Transverse colon (tissue), 4 donors: ENCODE measurements at regions not wholly inside any gene's neighbourhood (a gene's known extent, or its start where the extent isn't known, plus 50 kb on each side); places are given as distances from the start of the nearest gene placed in this dataset.

Experiments used
- CTCF ChIP-seq, 5 experiments: fragments of 200-600 bp in 3 of 5; fragments of 450-650 bp in 2 of 5; sonication (generic) in 3 of 5; IDR thresholded peaks; 1 replicate in 2 of 5; 2 replicates in 3 of 5; pipeline ENCODE4 v1.5.1; 2016 to 2017; ENCODE audit warnings: antibody characterized with exemption in 5 of 5, inconsistent platforms in 3 of 5, mild to moderate bottlenecking in 2 of 5, moderate library complexity in 1 of 5
- POLR2A ChIP-seq: fragments of 450-650 bp; IDR thresholded peaks from one replicate; pipeline ENCODE4 v1.6.1; 2016; ENCODE audit warnings: antibody characterized with exemption, mild to moderate bottlenecking, moderate library complexity
- POLR2AphosphoS5 ChIP-seq, 3 donors: sonication (generic); formaldehyde crosslinking; IDR thresholded peaks; one replicate each; pipeline ENCODE4 v1.6.1; 2016; ENCODE audit warnings: antibody characterized with exemption in 3 of 3

GRCh38 chr10:78768041-78768835 is 300.5 kb upstream of the ZMIZ1 start:
- TF ChIP-seq CTCF (IDR thresholded peaks at IDR 0.05) (no peak), POLR2AphosphoS5 (IDR thresholded peaks at IDR 0.05) (no peak), POLR2A (no peak)
